Parathyroid adenoma (tissue), 2 donors: ENCODE measurements at regions not wholly inside any gene's neighbourhood (a gene's known extent, or its start where the extent isn't known, plus 50 kb on each side); places are given as distances from the start of the nearest gene placed in this dataset.

ENCODE experiments used
- H2AFZ ChIP-seq: fragments of 300-600 bp; sonication (generic); one replicate; pipeline ENCODE4 v1.7.0; 2017; ENCODE audit warnings: antibody characterized with exemption, mild to moderate bottlenecking
- H3K27ac ChIP-seq: fragments of 300-600 bp; sonication (generic); one replicate; pipeline ENCODE4 v1.7.0; 2017
- H3K27me3 ChIP-seq: fragments of 300-600 bp; sonication (generic); one replicate; pipeline ENCODE4 v1.7.0; 2017; ENCODE audit warnings: low read length; ENCODE audit not compliant: control insufficient read depth, insufficient read depth
- H3K36me3 ChIP-seq: fragments of 300-600 bp; sonication (generic); one replicate; pipeline ENCODE4 v1.7.0; 2017; ENCODE audit warnings: low read length; ENCODE audit not compliant: control insufficient read depth, insufficient read depth
- H3K4me1 ChIP-seq: fragments of 300-600 bp; sonication (generic); one replicate; pipeline ENCODE4 v1.7.0; 2017; ENCODE audit warnings: control low read depth
- H3K4me2 ChIP-seq: fragments of 300-600 bp; sonication (generic); one replicate; pipeline ENCODE4 v1.7.0; 2017; ENCODE audit warnings: low read length
- H3K4me3 ChIP-seq: fragments of 300-600 bp; sonication (generic); one replicate; pipeline ENCODE4 v1.7.0; 2017; ENCODE audit warnings: low read depth, low read length
- H3K79me2 ChIP-seq: fragments of 300-600 bp; sonication (generic); one replicate; pipeline ENCODE4 v1.7.0; 2017; ENCODE audit warnings: control low read depth
- H3K9ac ChIP-seq: fragments of 300-600 bp; sonication (generic); one replicate; pipeline ENCODE4 v1.7.0; 2017; ENCODE audit warnings: mild to moderate bottlenecking
- H3K9me3 ChIP-seq: fragments of 300-600 bp; sonication (generic); one replicate; pipeline ENCODE4 v1.7.0; 2017; ENCODE audit warnings: low read length; ENCODE audit not compliant: control insufficient read depth
- TF ChIP-seq, protein P1 (sequence below): fragments of 300-600 bp; sonication (generic); IDR thresholded peaks from one replicate; pipeline ENCODE4 v1.7.0; 2017; ENCODE audit warnings: antibody characterized with exemption, mild to moderate bottlenecking
- donor health status: primary hyperparathyroidism.

DNA sequence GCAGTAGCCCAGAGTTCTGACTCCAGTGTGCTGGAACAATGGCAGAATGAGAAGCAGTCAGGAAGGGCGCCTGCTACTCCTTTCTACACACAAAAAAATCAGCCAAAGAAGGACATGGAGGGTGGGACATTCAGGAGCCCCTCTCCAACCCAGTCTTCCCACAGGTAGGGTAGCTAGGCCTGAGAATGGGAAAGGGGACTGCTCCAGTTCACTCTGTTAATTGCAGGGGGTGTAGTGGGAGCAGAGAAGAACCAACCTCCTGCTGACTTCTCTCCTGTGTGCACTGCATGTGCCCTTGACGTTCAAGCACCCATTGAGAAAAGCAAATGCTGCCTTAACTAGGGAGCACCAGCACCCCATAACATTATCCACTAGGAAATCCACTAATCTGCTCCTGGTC is 119.1 kb upstream of the IRX6 start:
- Histone ChIP-seq H3K4me1 (no peaks in the 10 kb centered on the region), H3K79me2 (no peaks in the 10 kb centered on the region), H3K4me2 (no peak overlapping the region), H3K27me3 (no peaks in the 10 kb centered on the region), H3K36me3 (no peaks in the 10 kb centered on the region), H3K9ac (no peak overlapping the region), H3K4me3 (no peak overlapping the region), H2AFZ (no peak overlapping the region), H3K27ac (no peak overlapping the region), H3K9me3 (no peaks in the 10 kb centered on the region)
- TF ChIP-seq, protein P1, sequence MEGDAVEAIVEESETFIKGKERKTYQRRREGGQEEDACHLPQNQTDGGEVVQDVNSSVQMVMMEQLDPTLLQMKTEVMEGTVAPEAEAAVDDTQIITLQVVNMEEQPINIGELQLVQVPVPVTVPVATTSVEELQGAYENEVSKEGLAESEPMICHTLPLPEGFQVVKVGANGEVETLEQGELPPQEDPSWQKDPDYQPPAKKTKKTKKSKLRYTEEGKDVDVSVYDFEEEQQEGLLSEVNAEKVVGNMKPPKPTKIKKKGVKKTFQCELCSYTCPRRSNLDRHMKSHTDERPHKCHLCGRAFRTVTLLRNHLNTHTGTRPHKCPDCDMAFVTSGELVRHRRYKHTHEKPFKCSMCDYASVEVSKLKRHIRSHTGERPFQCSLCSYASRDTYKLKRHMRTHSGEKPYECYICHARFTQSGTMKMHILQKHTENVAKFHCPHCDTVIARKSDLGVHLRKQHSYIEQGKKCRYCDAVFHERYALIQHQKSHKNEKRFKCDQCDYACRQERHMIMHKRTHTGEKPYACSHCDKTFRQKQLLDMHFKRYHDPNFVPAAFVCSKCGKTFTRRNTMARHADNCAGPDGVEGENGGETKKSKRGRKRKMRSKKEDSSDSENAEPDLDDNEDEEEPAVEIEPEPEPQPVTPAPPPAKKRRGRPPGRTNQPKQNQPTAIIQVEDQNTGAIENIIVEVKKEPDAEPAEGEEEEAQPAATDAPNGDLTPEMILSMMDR = no peak

DNA sequence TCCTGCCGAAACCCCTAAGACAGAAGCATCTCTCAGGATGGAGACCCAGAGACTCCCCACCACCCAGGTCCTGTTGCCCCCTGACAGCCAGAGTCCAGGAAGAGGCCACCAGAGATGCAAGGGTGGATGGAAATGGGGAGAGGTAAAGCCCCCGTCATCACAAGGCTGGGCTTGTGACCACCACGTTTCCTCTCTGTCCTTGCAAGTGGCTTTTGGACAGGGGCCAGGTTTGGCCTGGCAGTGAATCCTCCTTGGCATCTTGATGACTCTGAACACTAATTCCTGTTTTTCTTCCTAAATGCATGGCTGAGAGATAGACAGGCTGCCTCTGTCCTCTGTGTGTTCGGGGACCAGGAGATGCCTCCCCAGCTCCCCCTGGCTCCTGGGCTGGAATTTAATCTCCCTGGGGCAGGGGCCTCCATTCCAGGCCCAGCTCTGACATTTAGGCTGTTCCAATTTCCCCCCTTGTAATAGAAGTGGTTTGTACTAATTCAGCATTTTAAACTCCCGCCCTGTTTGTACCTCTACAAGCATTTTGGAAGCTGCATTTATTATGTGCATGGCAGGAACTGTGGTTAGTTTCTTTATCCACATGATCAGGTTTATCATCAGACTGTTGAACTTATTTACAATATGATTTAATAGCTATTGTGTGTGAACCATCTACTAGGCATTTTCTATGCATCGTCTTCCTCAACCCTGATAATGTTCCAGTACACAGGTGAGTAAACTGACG is 116.1 kb upstream of the IRX6 start:
- Histone ChIP-seq H3K36me3 (no peaks in the 10 kb centered on the region), H3K4me1 (no peaks in the 10 kb centered on the region), H2AFZ (no peak overlapping the region), H3K27me3 (no peaks in the 10 kb centered on the region), H3K9ac (no peak overlapping the region), H3K4me2 (no peak overlapping the region), H3K9me3 (no peaks in the 10 kb centered on the region), H3K27ac (no peak overlapping the region), H3K4me3 (no peak overlapping the region), H3K79me2 (no peaks in the 10 kb centered on the region)
- TF ChIP-seq, protein P1 = no peak

DNA sequence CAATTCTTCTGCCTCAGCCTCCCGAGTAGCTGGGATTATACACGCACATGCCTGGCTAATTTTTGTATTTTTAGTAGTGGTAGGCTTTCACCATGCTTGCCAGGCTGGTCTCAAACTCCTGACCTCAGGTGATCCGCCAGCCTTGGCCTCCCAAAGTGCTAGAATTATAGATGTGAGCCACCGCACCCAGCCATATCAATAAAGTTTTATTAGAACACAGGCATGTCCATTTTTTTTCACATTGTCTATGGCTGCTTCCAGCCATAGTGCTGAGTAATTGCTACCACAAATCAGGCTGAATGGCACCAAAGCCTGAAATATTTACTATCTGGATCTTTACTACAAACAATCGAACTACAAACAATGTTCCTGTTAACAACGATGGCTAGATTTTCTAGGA is 114.4 kb upstream of the IRX6 start:
- Histone ChIP-seq H3K4me3 (no peak overlapping the region), H3K4me1 (no peaks in the 10 kb centered on the region), H3K9me3 (no peaks in the 10 kb centered on the region), H3K9ac (no peak overlapping the region), H2AFZ (no peak overlapping the region), H3K79me2 (no peaks in the 10 kb centered on the region), H3K27me3 (no peaks in the 10 kb centered on the region), H3K27ac (no peak overlapping the region), H3K4me2 (no peak overlapping the region), H3K36me3 (no peaks in the 10 kb centered on the region)
- TF ChIP-seq, protein P1 = no peak

DNA sequence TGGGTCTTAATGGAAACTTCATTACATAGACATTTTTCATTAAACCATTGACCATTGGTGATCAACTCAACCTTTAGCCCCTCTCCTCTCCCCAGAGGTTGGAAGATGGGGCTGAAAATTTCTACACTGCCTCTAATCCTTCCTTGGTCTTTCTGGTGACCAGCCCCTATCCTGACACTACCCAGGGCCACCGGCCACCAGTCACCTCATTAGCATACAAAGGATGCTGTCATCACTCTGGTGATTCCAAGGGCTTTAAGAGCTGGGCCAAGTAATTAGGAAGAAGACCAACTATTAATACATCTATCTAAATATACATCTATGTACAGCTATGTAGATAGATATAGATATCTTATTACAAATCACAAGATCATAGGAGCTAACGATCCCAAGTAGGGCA is 111.2 kb upstream of the IRX6 start:
- no peak overlapping the region for H2AFZ ChIP-seq
- H3K9me3 ChIP-seq = no peaks in the 10 kb centered on the region
- no peak overlapping the region for H3K27ac ChIP-seq
- no peaks in the 10 kb centered on the region for H3K36me3 ChIP-seq
- no peaks in the 10 kb centered on the region for H3K27me3 ChIP-seq
- H3K9ac ChIP-seq = no peak overlapping the region
- H3K4me1 ChIP-seq = no peaks in the 10 kb centered on the region
- H3K4me3 ChIP-seq = no peak overlapping the region
- H3K4me2 ChIP-seq = no peak overlapping the region
- no peaks in the 10 kb centered on the region for H3K79me2 ChIP-seq
- TF ChIP-seq, protein P1 = no peak

DNA sequence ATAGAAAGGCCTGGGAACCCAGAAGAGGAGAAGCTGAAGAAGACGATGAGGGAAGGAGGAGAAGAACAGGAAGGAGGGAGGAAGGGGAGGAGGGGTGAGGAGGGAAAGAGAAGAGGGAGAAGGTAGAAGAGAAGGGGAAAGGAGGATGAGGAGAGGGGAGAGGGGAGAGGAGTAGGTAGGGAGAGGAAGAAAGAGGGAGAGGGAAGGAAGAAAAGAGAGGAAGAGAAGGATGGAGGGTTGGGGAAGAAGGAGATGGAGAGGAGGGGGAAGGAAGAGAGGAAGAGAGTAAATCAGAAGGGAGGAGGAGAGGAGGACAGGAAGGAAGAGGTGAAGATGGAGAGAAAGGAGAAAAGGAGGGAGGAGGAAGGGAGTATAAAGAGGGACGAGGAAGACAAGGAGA is 109.6 kb upstream of the IRX6 start:
- Histone ChIP-seq H3K9ac (no peak overlapping the region), H3K27me3 (no peaks in the 10 kb centered on the region), H2AFZ (no peak overlapping the region), H3K36me3 (no peaks in the 10 kb centered on the region), H3K4me2 (no peak overlapping the region), H3K27ac (no peak overlapping the region), H3K79me2 (no peaks in the 10 kb centered on the region), H3K4me1 (no peaks in the 10 kb centered on the region), H3K9me3 (no peaks in the 10 kb centered on the region), H3K4me3 (no peak overlapping the region)
- TF ChIP-seq, protein P1 = no peak
